GM06990 (cell line): ENCODE measurements at regions not wholly inside any gene's neighbourhood (a gene's known extent, or its start where the extent isn't known, plus 50 kb on each side); places are given as distances from the start of the nearest gene placed in this dataset.
A peak's percentile ranks its signal among the peaks of the same experiment; 100 is the strongest.

Source experiments
- DNase-seq: peaks from one replicate; pipeline ENCODE4 v3.0.0-alpha.2; 2011; ENCODE audit not compliant: insufficient read length; ENCODE audit errors: extremely low read depth
- H3K27me3 ChIP-seq: replicated peaks from 2 replicates; pipeline ENCODE4 v1.6.0; 2011; ENCODE audit warnings: low read length; ENCODE audit not compliant: control insufficient read depth, insufficient read depth
- H3K36me3 ChIP-seq: 2 replicates; pipeline ENCODE4 v1.5.1; 2011; ENCODE audit warnings: low read length; ENCODE audit not compliant: control insufficient read depth, insufficient read depth
- H3K4me3 ChIP-seq: replicated peaks from 2 replicates; pipeline ENCODE4 v1.5.1; 2011; ENCODE audit warnings: low read depth, mild to moderate bottlenecking, control low read depth, low read length
- CTCF ChIP-seq: IDR thresholded peaks from 2 replicates; pipeline ENCODE4 v1.5.1; 2011; ENCODE audit warnings: low read length, control low read depth, mild to moderate bottlenecking, inconsistent platforms; ENCODE audit not compliant: insufficient read depth, poor library complexity, severe bottlenecking

- Histone ChIP-seq H3K36me3 (no peaks in the 10 kb centered on the region), H3K27me3 (no peaks in the 10 kb centered on the region), H3K4me3 (no peak overlapping the region)
- TF ChIP-seq CTCF = no peak
- DNase-seq = no peak
These were observed 299.3 kb upstream of the N4BP1 start for GRCh38 chr16:48909231-48909630.

GRCh38 chr16:48907906-48908634, 298.1 kb upstream of the N4BP1 start:
- peak; percentile 33 for DNase-seq
- H3K27me3 ChIP-seq = no peaks in the 10 kb centered on the region
- no peak for TF ChIP-seq CTCF
- no peaks in the 10 kb centered on the region for H3K36me3 ChIP-seq
- H3K4me3 ChIP-seq = no peak overlapping the region

GRCh38 chr16:48905632-48906505, 295.9 kb upstream of the N4BP1 start:
- DNase-seq = no peak
- TF ChIP-seq CTCF = no peak
- no peak overlapping the region for H3K4me3 ChIP-seq
- H3K36me3 ChIP-seq = no peaks in the 10 kb centered on the region
- no peaks in the 10 kb centered on the region for H3K27me3 ChIP-seq

- H3K27me3 ChIP-seq = no peaks in the 10 kb centered on the region
- DNase-seq = no peak
These were observed 294.4 kb upstream of the N4BP1 start for GRCh38 chr16:48904333-48904732.

GRCh38 chr16:48903039-48903438, 293.1 kb upstream of the N4BP1 start:
- H3K4me3 ChIP-seq = no peak overlapping the region
- DNase-seq = no peak
- H3K27me3 ChIP-seq = no peaks in the 10 kb centered on the region
- TF ChIP-seq CTCF = peak; percentile 4
- no peaks in the 10 kb centered on the region for H3K36me3 ChIP-seq

More at GRCh38 chr16:48904333-48904732, 294.4 kb upstream of the N4BP1 start:
- H3K36me3 ChIP-seq = no peaks in the 10 kb centered on the region
- H3K4me3 ChIP-seq = no peak overlapping the region
- TF ChIP-seq CTCF = no peak
